ENCODE measurements at regions not wholly inside any gene's neighbourhood (a gene's known extent, or its start where the extent isn't known, plus 50 kb on each side); places are given as distances from the start of the nearest gene placed in this dataset.

- Histone ChIP-seq H3K9me3 (no peaks in the 10 kb centered on the region), H3K4me3 (no peak overlapping the region), H3K4me1 (peaks cover 0 to 10% (median 8%) of the 10 kb centered on the region in 4 donors), H3K27ac (no peak overlapping the region), H3K36me3 (no peaks in the 10 kb centered on the region), H3K27me3 (no peaks in the 10 kb centered on the region)
- intact Hi-C loops (cut with DNase I; ENCODE audit: low total_unique reads), result no loop called here
- DNase-seq, result no peak
- TF ChIP-seq CTCF (IDR thresholded peaks at IDR 0.05), result no peak
Observed at GRCh38 chr2:57760381-57760801, 286.2 kb upstream of the VRK2 start.

GRCh38 chr2:57776916-57777315, 269.7 kb upstream of the VRK2 start:
- intact Hi-C loops (cut with DNase I; ENCODE audit: low total_unique reads), result no loop called here
- no peak overlapping the region for H3K27ac ChIP-seq
- no peaks in the 10 kb centered on the region for H3K27me3 ChIP-seq
- H3K4me1 ChIP-seq, result no peaks in the 10 kb centered on the region
- no peak for DNase-seq
- H3K36me3 ChIP-seq, result no peaks in the 10 kb centered on the region
- H3K4me3 ChIP-seq, result no peak overlapping the region
- TF ChIP-seq CTCF (IDR thresholded peaks at IDR 0.05), result no peak
- H3K9me3 ChIP-seq, result no peaks in the 10 kb centered on the region

GRCh38 chr2:57782587-57782986, 264.0 kb upstream of the VRK2 start:
- no peaks in the 10 kb centered on the region for H3K36me3 ChIP-seq
- no peak for DNase-seq
- intact Hi-C loops (cut with DNase I; ENCODE audit: low total_unique reads), result no loop called here

GRCh38 chr2:57793310-57793709, 253.3 kb upstream of the VRK2 start:
- no peaks in the 10 kb centered on the region for H3K4me1 ChIP-seq
- DNase-seq, result no peak
- H3K9me3 ChIP-seq, result peaks cover 0 to 5% (median under 1%) of the 10 kb centered on the region in 3 donors
- no peak overlapping the region for H3K4me3 ChIP-seq
- intact Hi-C loops (cut with DNase I; ENCODE audit: low total_unique reads), result no loop called here
- no peak for TF ChIP-seq CTCF (IDR thresholded peaks at IDR 0.05)
- no peak overlapping the region for H3K27ac ChIP-seq
- no peaks in the 10 kb centered on the region for H3K27me3 ChIP-seq
- no peaks in the 10 kb centered on the region for H3K36me3 ChIP-seq

More at GRCh38 chr2:57782587-57782986, 264.0 kb upstream of the VRK2 start:
- Histone ChIP-seq H3K4me3 (no peak overlapping the region), H3K9me3 (no peaks in the 10 kb centered on the region), H3K27me3 (no peaks in the 10 kb centered on the region), H3K4me1 (no peaks in the 10 kb centered on the region), H3K27ac (no peak overlapping the region)
- no peak for TF ChIP-seq CTCF (IDR thresholded peaks at IDR 0.05)

GRCh38 chr2:57796527-57796926, 250.1 kb upstream of the VRK2 start:
- Histone ChIP-seq H3K27me3 (no peaks in the 10 kb centered on the region), H3K4me1 (no peaks in the 10 kb centered on the region), H3K36me3 (no peaks in the 10 kb centered on the region), H3K27ac (no peak overlapping the region), H3K4me3 (no peak overlapping the region), H3K9me3 (peaks cover 0 to 7% (median 0%) of the 10 kb centered on the region in 3 donors)
- intact Hi-C loops (cut with DNase I; ENCODE audit: low total_unique reads), result no loop called here
- no peak for TF ChIP-seq CTCF (IDR thresholded peaks at IDR 0.05)
- DNase-seq, result no peak

- no peak for TF ChIP-seq CTCF (IDR thresholded peaks at IDR 0.05)
- H3K9me3 ChIP-seq, result peaks cover 0 to 7% (median 0%) of the 10 kb centered on the region in 3 donors
- H3K4me1 ChIP-seq, result no peaks in the 10 kb centered on the region
- H3K27ac ChIP-seq, result no peak overlapping the region
- no peak overlapping the region for H3K4me3 ChIP-seq
- intact Hi-C loops (cut with DNase I; ENCODE audit: low total_unique reads), result no loop called here
- H3K27me3 ChIP-seq, result no peaks in the 10 kb centered on the region
- no peak for DNase-seq
- H3K36me3 ChIP-seq, result no peaks in the 10 kb centered on the region
Observed at GRCh38 chr2:57798346-57798745, 248.3 kb upstream of the VRK2 start.

All from tibial artery (tissue), 4 donors.